ENCODE measurements at regions not wholly inside any gene's neighbourhood (a gene's known extent, or its start where the extent isn't known, plus 50 kb on each side); places are given as distances from the start of the nearest gene placed in this dataset.

DNA sequence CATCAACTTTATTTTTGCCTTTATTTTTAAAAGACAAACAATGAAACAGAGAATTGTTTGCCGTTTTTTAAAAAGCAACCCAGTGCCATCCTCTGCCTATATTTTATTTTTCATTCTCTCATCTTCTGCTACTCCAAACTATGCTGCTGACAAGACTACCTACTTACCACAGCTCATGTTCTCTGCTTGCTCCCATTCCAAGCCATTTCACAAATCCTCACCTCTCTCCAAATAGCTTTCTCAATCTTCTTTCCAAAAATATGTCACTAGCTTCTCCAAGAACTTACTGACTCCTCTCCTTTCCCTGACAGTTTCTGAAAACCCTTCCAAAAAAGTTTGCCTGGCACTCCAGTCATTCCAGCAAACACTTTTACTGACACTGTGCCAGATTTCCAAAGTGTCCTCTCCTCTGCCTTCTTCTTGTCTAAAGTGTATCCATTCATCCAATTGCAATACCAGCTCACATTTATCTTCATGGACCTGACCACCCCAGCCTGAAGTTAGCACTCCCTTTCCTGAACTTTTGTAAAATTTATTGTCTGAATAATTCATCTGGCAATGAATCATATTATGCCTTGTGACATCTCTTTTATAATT is 766.5 kb upstream of the B3GALT2 start:
- TF ChIP-seq, protein P1, sequence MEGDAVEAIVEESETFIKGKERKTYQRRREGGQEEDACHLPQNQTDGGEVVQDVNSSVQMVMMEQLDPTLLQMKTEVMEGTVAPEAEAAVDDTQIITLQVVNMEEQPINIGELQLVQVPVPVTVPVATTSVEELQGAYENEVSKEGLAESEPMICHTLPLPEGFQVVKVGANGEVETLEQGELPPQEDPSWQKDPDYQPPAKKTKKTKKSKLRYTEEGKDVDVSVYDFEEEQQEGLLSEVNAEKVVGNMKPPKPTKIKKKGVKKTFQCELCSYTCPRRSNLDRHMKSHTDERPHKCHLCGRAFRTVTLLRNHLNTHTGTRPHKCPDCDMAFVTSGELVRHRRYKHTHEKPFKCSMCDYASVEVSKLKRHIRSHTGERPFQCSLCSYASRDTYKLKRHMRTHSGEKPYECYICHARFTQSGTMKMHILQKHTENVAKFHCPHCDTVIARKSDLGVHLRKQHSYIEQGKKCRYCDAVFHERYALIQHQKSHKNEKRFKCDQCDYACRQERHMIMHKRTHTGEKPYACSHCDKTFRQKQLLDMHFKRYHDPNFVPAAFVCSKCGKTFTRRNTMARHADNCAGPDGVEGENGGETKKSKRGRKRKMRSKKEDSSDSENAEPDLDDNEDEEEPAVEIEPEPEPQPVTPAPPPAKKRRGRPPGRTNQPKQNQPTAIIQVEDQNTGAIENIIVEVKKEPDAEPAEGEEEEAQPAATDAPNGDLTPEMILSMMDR (IDR thresholded peaks at IDR 0.05): no peak
- TF ChIP-seq, protein P2, sequence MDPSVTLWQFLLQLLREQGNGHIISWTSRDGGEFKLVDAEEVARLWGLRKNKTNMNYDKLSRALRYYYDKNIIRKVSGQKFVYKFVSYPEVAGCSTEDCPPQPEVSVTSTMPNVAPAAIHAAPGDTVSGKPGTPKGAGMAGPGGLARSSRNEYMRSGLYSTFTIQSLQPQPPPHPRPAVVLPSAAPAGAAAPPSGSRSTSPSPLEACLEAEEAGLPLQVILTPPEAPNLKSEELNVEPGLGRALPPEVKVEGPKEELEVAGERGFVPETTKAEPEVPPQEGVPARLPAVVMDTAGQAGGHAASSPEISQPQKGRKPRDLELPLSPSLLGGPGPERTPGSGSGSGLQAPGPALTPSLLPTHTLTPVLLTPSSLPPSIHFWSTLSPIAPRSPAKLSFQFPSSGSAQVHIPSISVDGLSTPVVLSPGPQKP (IDR thresholded peaks at IDR 0.05; ENCODE audit: low read depth, low read length): no peak

All from A549 (cell line).